HG02571 (cell line): ENCODE measurements at regions not wholly inside any gene's neighbourhood (a gene's known extent, or its start where the extent isn't known, plus 50 kb on each side); places are given as distances from the start of the nearest gene placed in this dataset.

Experiments
- ATAC-seq: cut with Tn5 transposase; IDR thresholded peaks from one replicate; pipeline ENCODE4 v1.9.1; 2021; ENCODE audit warnings: mild to moderate bottlenecking, moderate library complexity; ENCODE audit not compliant: unreplicated experiment

GRCh38 chr9:134214386-134214765 is 50.0 kb upstream of the RNU6ATAC start:
- ATAC-seq = no peak

GRCh38 chr9:134214766-134215419 is 50.5 kb upstream of the RNU6ATAC start:
- ATAC-seq = no peak

GRCh38 chr9:134215420-134215698 is 51.0 kb upstream of the RNU6ATAC start:
- ATAC-seq = no peak

- no peak for ATAC-seq
Observed at GRCh38 chr9:134215699-134216448, 51.5 kb upstream of the RNU6ATAC start.

GRCh38 chr9:134216449-134216951 is 52.1 kb upstream of the RNU6ATAC start:
- ATAC-seq = no peak

- no peak for ATAC-seq
Observed at GRCh38 chr9:134216961-134217360, 52.6 kb upstream of the RNU6ATAC start.

GRCh38 chr9:134217431-134218210 is 53.3 kb upstream of the RNU6ATAC start:
- no peak for ATAC-seq

- ATAC-seq = no peak
Observed at GRCh38 chr9:134218230-134218629, 53.9 kb upstream of the RNU6ATAC start.

GRCh38 chr9:134219646-134220060 is 55.3 kb upstream of the RNU6ATAC start:
- ATAC-seq = no peak

- no peak for ATAC-seq
Observed at GRCh38 chr9:134220311-134220710, 55.9 kb upstream of the RNU6ATAC start.

GRCh38 chr9:134221273-134222017 is 57.1 kb upstream of the RNU6ATAC start:
- ATAC-seq = no peak

- ATAC-seq = no peak
Observed at GRCh38 chr9:134222018-134222573, 57.7 kb upstream of the RNU6ATAC start.

GRCh38 chr9:134223091-134223490 is 58.7 kb upstream of the RNU6ATAC start:
- no peak for ATAC-seq

GRCh38 chr9:134223591-134224122 is 59.3 kb upstream of the RNU6ATAC start:
- no peak for ATAC-seq

GRCh38 chr9:134224127-134224526 is 59.8 kb upstream of the RNU6ATAC start:
- ATAC-seq = no peak

- ATAC-seq = no peak
Observed at GRCh38 chr9:134224567-134225093, 60.3 kb upstream of the RNU6ATAC start.

- ATAC-seq = no peak
Observed at GRCh38 chr9:134225186-134225585, 60.8 kb upstream of the RNU6ATAC start.

GRCh38 chr9:134225816-134226215 is 61.5 kb upstream of the RNU6ATAC start:
- ATAC-seq = no peak

- no peak for ATAC-seq
Observed at GRCh38 chr9:134226221-134226930, 62.0 kb upstream of the RNU6ATAC start.
